Neuronal stem cell (in vitro differentiated cells): ENCODE measurements at regions not wholly inside any gene's neighbourhood (a gene's known extent, or its start where the extent isn't known, plus 50 kb on each side); places are given as distances from the start of the nearest gene placed in this dataset.

ENCODE experiments used
- DNase-seq: peaks from one replicate; pipeline ENCODE4 v3.0.0-alpha.2; 2013; ENCODE audit warnings: low spot score
- H2AFZ ChIP-seq: one replicate; pipeline ENCODE4 v1.6.1; 2013; ENCODE audit warnings: mild to moderate bottlenecking, low read length, inconsistent platforms
- H2AK5ac ChIP-seq: 2 replicates; pipeline ENCODE4 v1.6.1; 2013; ENCODE audit warnings: low read depth, mild to moderate bottlenecking, inconsistent platforms, low read length, moderate library complexity, mixed read lengths
- H2BK120ac ChIP-seq: 2 replicates; pipeline ENCODE4 v1.6.1; 2013; ENCODE audit warnings: low read depth, mild to moderate bottlenecking, inconsistent platforms, low read length, moderate library complexity, mixed read lengths
- H2BK12ac ChIP-seq: one replicate; pipeline ENCODE4 v1.6.1; 2013; ENCODE audit warnings: low read length, inconsistent platforms
- H2BK15ac ChIP-seq: 2 replicates; pipeline ENCODE4 v1.6.1; 2013; ENCODE audit warnings: mild to moderate bottlenecking, low read length, inconsistent platforms, mixed read lengths
- H2BK5ac ChIP-seq: one replicate; pipeline ENCODE4 v1.6.1; 2013; ENCODE audit warnings: inconsistent platforms, mild to moderate bottlenecking, low read length, moderate library complexity
- H3K14ac ChIP-seq: one replicate; pipeline ENCODE4 v1.6.1; 2013; ENCODE audit warnings: low read length, inconsistent platforms
- H3K18ac ChIP-seq: 2 replicates; pipeline ENCODE4 v1.6.1; 2013; ENCODE audit warnings: low read length, inconsistent platforms
- H3K23ac ChIP-seq: 2 replicates; pipeline ENCODE4 v1.6.1; 2013; ENCODE audit warnings: low read depth, mild to moderate bottlenecking, mixed read lengths, low read length, inconsistent platforms; ENCODE audit not compliant: poor library complexity
- H3K27ac ChIP-seq: replicated peaks from 3 replicates; pipeline ENCODE4 v1.5.1; 2013; ENCODE audit warnings: low read length, inconsistent platforms
- H3K27me3 ChIP-seq, 3 experiments: 2 replicates each; pipeline ENCODE4 v1.6.1; 2013; ENCODE audit warnings: low read length in 3 of 3, mild to moderate bottlenecking in 2 of 3, inconsistent platforms in 1 of 3, low read depth in 1 of 3, mixed read lengths in 1 of 3, moderate library complexity in 1 of 3; ENCODE audit not compliant: control insufficient read depth in 3 of 3, insufficient read depth in 3 of 3
- H3K36me3 ChIP-seq, 2 donors: replicated peaks in 1 of 2; 2 replicates each; pipeline ENCODE4 v1.6.1; 2013; ENCODE audit warnings: low read length in 2 of 2; ENCODE audit not compliant: control insufficient read depth in 2 of 2, insufficient read depth in 2 of 2
- H3K4ac ChIP-seq: 2 replicates; pipeline ENCODE4 v1.6.1; 2013; ENCODE audit warnings: inconsistent platforms, mild to moderate bottlenecking, low read length, moderate library complexity
- H3K4me1 ChIP-seq, 2 donors: 1 replicate in 1 of 2; 2 replicates in 1 of 2; pipeline ENCODE4 v1.6.1; 2013; ENCODE audit warnings: low read length in 2 of 2, low read depth in 1 of 2; ENCODE audit not compliant: control insufficient read depth in 2 of 2, insufficient read depth in 1 of 2
- H3K4me2 ChIP-seq: one replicate; pipeline ENCODE4 v1.6.1; 2013; ENCODE audit warnings: mild to moderate bottlenecking, low read length, inconsistent platforms; ENCODE audit not compliant: insufficient read depth, poor library complexity, severe bottlenecking
- H3K4me3 ChIP-seq, 2 donors: 2 replicates each; pipeline ENCODE4 v1.5.1; 2013; ENCODE audit warnings: low read length in 2 of 2, mild to moderate bottlenecking in 2 of 2, inconsistent platforms in 1 of 2, moderate library complexity in 1 of 2
- H3K79me1 ChIP-seq: one replicate; pipeline ENCODE4 v1.6.1; 2013; ENCODE audit warnings: low read depth, mild to moderate bottlenecking, inconsistent platforms, low read length, moderate library complexity
- H3K9ac ChIP-seq: one replicate; pipeline ENCODE4 v1.6.1; 2013; ENCODE audit warnings: mild to moderate bottlenecking, low read depth, low read length, inconsistent platforms; ENCODE audit not compliant: poor library complexity
- H3K9me3 ChIP-seq, 2 donors: replicated peaks in 1 of 2; 2 replicates each; pipeline versions ENCODE3 to v1.6.1; 2013; ENCODE audit warnings: low read length in 2 of 2, mild to moderate bottlenecking in 2 of 2, inconsistent platforms in 1 of 2, low read depth in 1 of 2, mixed read lengths in 1 of 2, moderate library complexity in 1 of 2; ENCODE audit not compliant: control insufficient read depth in 2 of 2, insufficient read depth in 1 of 2
- H4K8ac ChIP-seq: one replicate; pipeline ENCODE4 v1.6.1; 2013; ENCODE audit warnings: low read depth, mild to moderate bottlenecking, inconsistent platforms, low read length, moderate library complexity
- H4K91ac ChIP-seq: one replicate; pipeline ENCODE4 v1.6.1; 2013; ENCODE audit warnings: low read length, low read depth, mild to moderate bottlenecking, inconsistent platforms; ENCODE audit not compliant: poor library complexity
- WGBS, 2 donors: extraction: QIAGEN DNeasy Blood & Tissue Kit; methylation state at CpG; one replicate each; pipeline ENCODE4 v1.1.7; 2013; ENCODE audit warnings: missing lambda C conversion rate in 2 of 2, mixed read lengths in 1 of 2; ENCODE audit not compliant: insufficient read length in 2 of 2, insufficient replicate concordance in 1 of 2; ENCODE audit errors: extremely low coverage in 2 of 2; 5-methylcytosine and 5-hydroxymethylcytosine counted together

DNA sequence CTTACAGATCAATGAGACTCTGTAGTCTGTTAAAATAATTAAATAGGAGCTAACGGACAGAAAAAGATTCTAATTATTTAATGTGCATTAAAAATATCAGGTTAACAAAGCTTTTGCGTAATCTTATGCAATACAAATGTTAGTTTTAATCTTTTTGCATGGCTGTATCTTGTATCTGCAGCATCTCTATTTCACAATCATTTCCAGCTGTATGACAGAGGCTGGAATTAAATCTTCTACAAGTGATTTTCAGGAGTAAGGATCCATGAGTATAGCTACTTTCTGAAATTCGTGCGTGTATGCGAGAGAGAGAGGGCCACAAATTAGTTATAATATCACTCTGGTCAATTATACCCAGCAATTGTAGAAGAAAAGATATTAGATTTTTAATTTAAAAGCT lies 1446.8 kb downstream of the NCAM2 start:
- no CpG with 5 or more reads among the region's 5 CpGs for WGBS, 2 donors
- no peak overlapping the region for H4K8ac ChIP-seq
- H3K27ac ChIP-seq: no peak overlapping the region
- no peaks in the 10 kb centered on the region for H3K36me3 ChIP-seq
- H4K91ac ChIP-seq: no peak overlapping the region
- no peak for DNase-seq
- H3K4me2 ChIP-seq: no peak overlapping the region
- H2AFZ ChIP-seq: no peak overlapping the region
- H2AK5ac ChIP-seq: no peak overlapping the region
- no peak overlapping the region for H3K18ac ChIP-seq
- no peak overlapping the region for H3K14ac ChIP-seq
- no peaks in the 10 kb centered on the region for H3K79me1 ChIP-seq
- no peak overlapping the region for H3K4ac ChIP-seq
- no peaks in the 10 kb centered on the region for H3K27me3 ChIP-seq
- no peaks in the 10 kb centered on the region for H3K4me1 ChIP-seq
- no peak overlapping the region for H2BK120ac ChIP-seq
- H2BK12ac ChIP-seq: no peak overlapping the region
- no peaks in the 10 kb centered on the region for H3K9me3 ChIP-seq
- H3K9ac ChIP-seq: no peak overlapping the region
- no peak overlapping the region for H3K23ac ChIP-seq
- no peak overlapping the region for H3K4me3 ChIP-seq
- H2BK5ac ChIP-seq: no peak overlapping the region
- no peak overlapping the region for H2BK15ac ChIP-seq

DNA sequence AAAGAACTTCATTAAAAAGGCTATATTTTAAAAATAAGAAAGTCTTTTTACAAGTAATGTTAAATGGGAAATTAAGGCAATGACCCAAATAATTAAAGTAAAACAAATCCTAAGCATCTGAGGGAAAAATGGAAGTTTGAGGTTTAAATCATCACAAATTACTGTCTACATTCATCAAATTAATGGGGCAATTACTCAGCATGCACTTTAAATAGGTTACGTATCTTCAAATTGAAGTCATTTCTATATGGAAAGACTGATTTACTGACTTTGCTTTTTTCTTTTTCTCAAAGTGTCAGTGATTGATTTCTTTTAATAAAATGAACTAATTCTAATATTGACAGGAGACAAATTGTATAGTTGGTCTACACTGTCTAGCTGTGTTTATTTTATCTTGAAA lies 1452.3 kb downstream of the NCAM2 start:
- Histone ChIP-seq H3K9ac (no peak overlapping the region), H3K79me1 (no peaks in the 10 kb centered on the region), H4K91ac (no peak overlapping the region), H2BK12ac (no peak overlapping the region), H2BK15ac (no peak overlapping the region), H2BK120ac (no peak overlapping the region), H3K14ac (no peak overlapping the region), H2AK5ac (no peak overlapping the region), H3K9me3 (no peaks in the 10 kb centered on the region), H3K36me3 (no peaks in the 10 kb centered on the region), H3K4ac (no peak overlapping the region), H3K4me2 (no peak overlapping the region), H3K4me3 (no peak overlapping the region), H3K18ac (no peak overlapping the region), H4K8ac (no peak overlapping the region), H3K4me1 (no peaks in the 10 kb centered on the region), H3K23ac (no peak overlapping the region), H2AFZ (no peak overlapping the region), H3K27me3 (no peaks in the 10 kb centered on the region), H2BK5ac (no peak overlapping the region), H3K27ac (no peak overlapping the region)
- WGBS, 2 donors: no CpG with 5 or more reads among the region's 1 CpG
- no peak for DNase-seq

GRCh38 chr21:22456241-22456640 lies 1458.0 kb downstream of the NCAM2 start:
- H3K9me3 ChIP-seq: no peaks in the 10 kb centered on the region
- no peak overlapping the region for H3K4me2 ChIP-seq
- no peak overlapping the region for H2BK120ac ChIP-seq
- no peak overlapping the region for H4K91ac ChIP-seq
- no peak overlapping the region for H3K23ac ChIP-seq
- H3K79me1 ChIP-seq: no peaks in the 10 kb centered on the region
- H3K27me3 ChIP-seq: no peaks in the 10 kb centered on the region
- DNase-seq: no peak
- H2AK5ac ChIP-seq: no peak overlapping the region
- no peak overlapping the region for H2BK15ac ChIP-seq
- no peak overlapping the region for H3K4me3 ChIP-seq
- no CpG with 5 or more reads among the region's 2 CpGs for WGBS, 2 donors
- no peak overlapping the region for H3K14ac ChIP-seq
- no peaks in the 10 kb centered on the region for H3K4me1 ChIP-seq
- no peak overlapping the region for H3K4ac ChIP-seq
- H3K18ac ChIP-seq: no peak overlapping the region
- no peak overlapping the region for H2BK5ac ChIP-seq
- H3K9ac ChIP-seq: no peak overlapping the region
- H2BK12ac ChIP-seq: no peak overlapping the region
- H3K36me3 ChIP-seq: no peaks in the 10 kb centered on the region
- H4K8ac ChIP-seq: no peak overlapping the region
- H3K27ac ChIP-seq: no peak overlapping the region
- no peak overlapping the region for H2AFZ ChIP-seq

GRCh38 chr21:22468893-22469292 lies 1470.7 kb downstream of the NCAM2 start:
- no peak overlapping the region for H3K14ac ChIP-seq
- no peaks in the 10 kb centered on the region for H3K4me1 ChIP-seq
- no peak overlapping the region for H2BK5ac ChIP-seq
- H3K18ac ChIP-seq: no peak overlapping the region
- H2AK5ac ChIP-seq: no peak overlapping the region
- H3K4ac ChIP-seq: no peak overlapping the region
- H3K27ac ChIP-seq: no peak overlapping the region
- H3K4me3 ChIP-seq: no peak overlapping the region
- H3K4me2 ChIP-seq: no peak overlapping the region
- WGBS, 2 donors: no CpG with 5 or more reads among the region's 1 CpG
- no peak overlapping the region for H3K23ac ChIP-seq
- H3K79me1 ChIP-seq: no peaks in the 10 kb centered on the region
- H2BK15ac ChIP-seq: no peak overlapping the region
- no peak overlapping the region for H2BK120ac ChIP-seq
- H3K9ac ChIP-seq: no peak overlapping the region
- H3K27me3 ChIP-seq: no peaks in the 10 kb centered on the region
- H2AFZ ChIP-seq: no peak overlapping the region
- H4K91ac ChIP-seq: no peak overlapping the region
- no peak overlapping the region for H2BK12ac ChIP-seq
- no peaks in the 10 kb centered on the region for H3K9me3 ChIP-seq
- no peak for DNase-seq
- H3K36me3 ChIP-seq: no peaks in the 10 kb centered on the region
- no peak overlapping the region for H4K8ac ChIP-seq
